Heart right ventricle (tissue), 16 donors: ENCODE measurements at regions not wholly inside any gene's neighbourhood (a gene's known extent, or its start where the extent isn't known, plus 50 kb on each side); places are given as distances from the start of the nearest gene placed in this dataset.

Experiments
- ATAC-seq, 8 donors: fragments of 200-7000 bp; cut with Tn5 transposase; one replicate each; pipeline ENCODE4 v1.9.1; 2020; ENCODE audit warnings: mild to moderate bottlenecking in 8 of 8, moderate library complexity in 8 of 8, moderate number of reproducible peaks in 1 of 8
- DNase-seq, 2 donors: peaks; one replicate each; pipeline ENCODE4 v3.0.0-alpha.2; 2020
- H3K27ac ChIP-seq, 10 donors: fragments of 200-600 bp; sonication (generic) in 2 of 10; one replicate each; pipeline versions ENCODE4 v1.5.0 to v1.8.0; 2020 to 2022; ENCODE audit warnings: mild to moderate bottlenecking in 3 of 10
- H3K27me3 ChIP-seq, 7 donors: fragments of 200-600 bp; one replicate each; pipeline ENCODE4 v1.8.0; 2021 to 2022; ENCODE audit warnings: mild to moderate bottlenecking in 2 of 7
- H3K36me3 ChIP-seq, 9 donors: fragments of 200-600 bp; sonication (generic) in 1 of 9; one replicate each; pipeline versions ENCODE4 v1.5.0 to v1.8.0; 2020 to 2022; ENCODE audit warnings: mild to moderate bottlenecking in 2 of 9
- H3K4me1 ChIP-seq, 9 donors: fragments of 200-600 bp; sonication (generic) in 1 of 9; one replicate each; pipeline versions ENCODE4 v1.5.0 to v1.8.0; 2020 to 2022; ENCODE audit warnings: mild to moderate bottlenecking in 4 of 9
- H3K4me3 ChIP-seq, 10 donors: fragments of 200-600 bp; sonication (generic) in 2 of 10; one replicate each; pipeline versions ENCODE4 v1.5.0 to v1.8.0; 2020 to 2022; ENCODE audit warnings: mild to moderate bottlenecking in 7 of 10, moderate library complexity in 2 of 10
- H3K9me3 ChIP-seq, 11 donors: fragments of 200-600 bp in 10 of 11; sonication (generic) in 2 of 11; one replicate each; pipeline versions ENCODE4 v1.5.0 to v1.8.0; 2013 to 2022; ENCODE audit warnings: mild to moderate bottlenecking in 2 of 11, control low read depth in 1 of 11, moderate library complexity in 1 of 11
- WGBS, 2 donors: extraction: QIAGEN DNeasy Blood & Tissue Kit; methylation state at CpG; one replicate each; pipeline ENCODE4 v1.1.7; 2013; ENCODE audit warnings: inconsistent platforms in 1 of 2; 5-methylcytosine and 5-hydroxymethylcytosine counted together
- intact Hi-C, 10 donors: fragments of 100-400 bp; cut with DNase I; formaldehyde crosslinking; loops; one replicate each; pipeline versions ENCODE4 v1.11.1 to v1.14.2; 2022
- TF ChIP-seq, protein P1 (sequence below), 9 donors: fragments of 200-600 bp; sonication (generic) in 2 of 9; IDR thresholded peaks; one replicate each; pipeline versions ENCODE4 v1.5.0 to v1.8.0; 2021 to 2022; ENCODE audit warnings: antibody characterized with exemption in 9 of 9, mild to moderate bottlenecking in 5 of 9, moderate library complexity in 1 of 9
- donor health status: Arrhythmogenic right ventricular cardiomyopathy.
- donor health status: ischemic (EF 13 %, LVEDD 7.1; RV severe dilation, severe dysfunction).
- donor health status: healthy with polysubstance abuse.
- donor health status: DM: no; HTN: yes; CAD: no.
- donor health status: DM: no; HTN: no; CAD: no.
- donor health status: ischemic (EF 25% LVEDD 6.9; RV normal size, moderate dysfunction).
- donor health status: ischemic (EF 25% LVEDD 5.7; RV mildly dilated, moderate dysfunction).
- donor health status: healthy.
- donor health status: DM: yes; HTN: yes; CAD: no.
- donor health status: Ischemic cardiomyopathy.
- donor health status: ischemic (EF 35%, LVEDD 5.7; RV mildly dilated, moderate dysfunction).
- donor health status: nonischemic (EF 11% LVEDD 7.7; RV severe dilation, severe dysfunction).
- donor health status: DM: yes; HTN: yes; CAD: no.
- donor health status: PGD.
- donor health status: ischemic (EF 29% LVEDD 5.4; RV normal size, mild dysfunction).
- donor health status: nonischemic (EF 23%, LVEDD 6.1; RV moderate dilation, normal function).

DNA sequence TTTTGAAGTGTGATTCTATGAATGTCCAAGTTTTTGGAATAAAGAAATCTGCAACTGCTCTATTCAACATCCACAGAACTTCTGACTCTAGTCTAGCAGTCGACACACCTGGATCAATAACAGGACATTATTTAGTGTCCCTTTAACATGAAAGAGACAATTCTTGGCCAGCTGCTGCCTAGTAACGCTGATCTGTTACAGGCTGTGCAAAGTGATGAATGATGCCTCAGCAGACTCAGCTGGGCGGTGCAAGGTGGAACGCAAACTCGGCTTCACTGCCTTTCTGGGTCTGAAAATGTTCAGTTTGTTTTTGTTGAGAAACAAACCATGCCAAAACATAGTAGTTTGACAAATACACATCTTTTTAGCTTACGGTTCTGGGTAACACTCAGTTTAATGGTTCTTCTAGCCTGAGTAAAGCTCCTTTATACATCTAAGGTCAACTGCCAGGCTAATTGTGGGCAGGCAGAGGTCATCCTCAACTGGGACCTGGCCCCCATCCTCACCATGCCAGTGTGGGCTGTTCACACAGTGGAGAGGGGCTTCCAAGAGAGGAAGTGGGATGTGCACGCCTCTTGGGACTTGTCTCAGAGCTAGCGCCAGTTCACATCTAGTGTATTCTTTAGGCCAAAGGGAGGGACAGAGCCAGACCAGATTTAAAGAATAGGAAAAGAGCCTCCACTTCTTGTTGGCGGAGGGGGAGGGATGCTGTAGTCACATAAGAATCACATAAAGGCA, 879.7 kb downstream of the QKI start:
- Histone ChIP-seq H3K27ac (no peak overlapping the region), H3K4me1 (no peaks in the 10 kb centered on the region), H3K36me3 (no peaks in the 10 kb centered on the region), H3K4me3 (no peak overlapping the region), H3K27me3 (no peaks in the 10 kb centered on the region), H3K9me3 (peaks cover 0 to 24% (median 5%) of the 10 kb centered on the region in 11 donors)
- TF ChIP-seq, protein P1, sequence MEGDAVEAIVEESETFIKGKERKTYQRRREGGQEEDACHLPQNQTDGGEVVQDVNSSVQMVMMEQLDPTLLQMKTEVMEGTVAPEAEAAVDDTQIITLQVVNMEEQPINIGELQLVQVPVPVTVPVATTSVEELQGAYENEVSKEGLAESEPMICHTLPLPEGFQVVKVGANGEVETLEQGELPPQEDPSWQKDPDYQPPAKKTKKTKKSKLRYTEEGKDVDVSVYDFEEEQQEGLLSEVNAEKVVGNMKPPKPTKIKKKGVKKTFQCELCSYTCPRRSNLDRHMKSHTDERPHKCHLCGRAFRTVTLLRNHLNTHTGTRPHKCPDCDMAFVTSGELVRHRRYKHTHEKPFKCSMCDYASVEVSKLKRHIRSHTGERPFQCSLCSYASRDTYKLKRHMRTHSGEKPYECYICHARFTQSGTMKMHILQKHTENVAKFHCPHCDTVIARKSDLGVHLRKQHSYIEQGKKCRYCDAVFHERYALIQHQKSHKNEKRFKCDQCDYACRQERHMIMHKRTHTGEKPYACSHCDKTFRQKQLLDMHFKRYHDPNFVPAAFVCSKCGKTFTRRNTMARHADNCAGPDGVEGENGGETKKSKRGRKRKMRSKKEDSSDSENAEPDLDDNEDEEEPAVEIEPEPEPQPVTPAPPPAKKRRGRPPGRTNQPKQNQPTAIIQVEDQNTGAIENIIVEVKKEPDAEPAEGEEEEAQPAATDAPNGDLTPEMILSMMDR (IDR thresholded peaks at IDR 0.05) = no peak
- WGBS, 2 donors = 87 to 89% methylated on average over 9 of the region's 9 CpGs
- DNase-seq = no peak
- intact Hi-C loops = loop anchor here in 1 of 10 donors (10.0 kb wide), 1 partner anchor 149 kb away; no protein-coding TSS in a partner anchor
- no peak for ATAC-seq

DNA sequence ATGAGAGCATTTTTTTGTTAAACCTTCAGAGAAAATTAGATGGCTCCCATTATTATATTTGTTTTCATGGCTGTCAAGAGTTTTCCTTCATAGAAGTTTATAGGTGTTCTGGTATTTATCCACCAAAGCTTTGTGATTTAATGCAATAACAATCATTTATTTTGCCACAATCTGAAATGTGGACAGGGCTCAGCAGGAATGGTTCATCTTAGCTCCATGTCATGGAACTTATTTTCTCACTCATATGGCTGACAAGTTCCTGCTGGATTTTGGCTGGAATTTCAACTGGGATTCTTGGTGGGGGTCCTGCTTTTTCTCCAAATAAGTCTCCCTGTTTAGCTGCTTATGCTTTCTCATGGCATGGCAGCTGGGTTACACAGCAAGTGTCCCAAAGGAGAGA, 876.7 kb downstream of the QKI start:
- Histone ChIP-seq H3K4me3 (no peak overlapping the region), H3K27me3 (no peaks in the 10 kb centered on the region), H3K4me1 (no peaks in the 10 kb centered on the region), H3K27ac (no peak overlapping the region), H3K9me3 (peaks cover 0 to 24% (median 5%) of the 10 kb centered on the region in 11 donors), H3K36me3 (no peaks in the 10 kb centered on the region)
- ATAC-seq (no peak), DNase-seq (no peak)
- intact Hi-C loops = loop anchor here in 1 of 10 donors (10.0 kb wide), 1 partner anchor 146 kb away; no protein-coding TSS in a partner anchor
- TF ChIP-seq, protein P1 (IDR thresholded peaks at IDR 0.05) = no peak

DNA sequence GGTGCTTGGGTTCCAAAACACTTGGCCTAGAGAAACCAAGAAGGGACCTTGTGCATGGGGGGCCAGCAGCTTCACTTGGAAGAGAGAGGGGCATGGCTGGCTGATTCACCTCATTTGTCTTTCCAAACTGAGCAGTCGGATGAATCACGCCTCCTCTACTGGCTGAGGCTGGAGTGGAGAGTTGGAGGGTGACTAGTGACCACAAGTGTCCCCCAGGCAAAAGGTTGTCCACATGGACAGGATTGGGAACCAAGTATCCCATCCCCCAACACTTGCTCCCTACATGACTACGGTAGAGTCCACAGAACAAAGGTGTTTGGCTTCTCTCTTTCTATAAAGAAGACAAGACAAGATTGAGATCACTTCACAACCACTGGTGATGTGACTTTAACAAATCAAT, 875.6 kb downstream of the QKI start:
- H3K4me1 ChIP-seq = no peaks in the 10 kb centered on the region
- H3K27ac ChIP-seq = no peak overlapping the region
- intact Hi-C loops = loop anchor here in 1 of 10 donors (10.0 kb wide), 1 partner anchor 145 kb away; no protein-coding TSS in a partner anchor
- ATAC-seq = no peak
- peaks cover 0 to 26% (median 5%) of the 10 kb centered on the region in 11 donors for H3K9me3 ChIP-seq
- no peaks in the 10 kb centered on the region for H3K36me3 ChIP-seq
- 94 to 96% methylated on average over 3 of the region's 3 CpGs for WGBS, 2 donors
- DNase-seq = no peak
- no peaks in the 10 kb centered on the region for H3K27me3 ChIP-seq
- H3K4me3 ChIP-seq = no peak overlapping the region
- TF ChIP-seq, protein P1 (IDR thresholded peaks at IDR 0.05) = no peak

DNA sequence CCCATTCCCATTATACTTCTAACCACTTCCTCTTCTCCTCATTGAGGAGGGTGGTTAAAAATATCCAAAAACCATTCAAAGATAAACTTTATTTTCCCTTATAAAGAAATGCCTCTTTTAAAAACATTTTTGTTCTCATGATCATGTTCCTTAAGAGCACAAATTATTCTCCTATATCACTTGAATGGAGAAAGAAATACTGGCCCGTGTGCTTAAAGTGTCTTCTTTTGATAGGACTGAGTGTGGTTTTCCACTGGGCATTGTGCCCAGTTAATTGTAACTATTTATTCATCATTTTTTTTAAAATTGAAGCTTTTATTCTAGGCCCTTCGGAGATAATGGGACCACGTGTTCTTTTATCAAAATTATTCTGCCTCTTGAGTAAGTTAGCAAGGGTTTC, 871.5 kb downstream of the QKI start:
- no peak for DNase-seq
- intact Hi-C loops = no loop called here
- WGBS, 2 donors = 20 to 33% methylated on average over 3 of the region's 3 CpGs

More for the DNA sequence above, 871.5 kb downstream of the QKI start:
- Histone ChIP-seq H3K4me3 (no peak overlapping the region), H3K27me3 (no peaks in the 10 kb centered on the region), H3K4me1 (no peaks in the 10 kb centered on the region), H3K9me3 (peaks cover 0 to 16% (median 2%) of the 10 kb centered on the region in 11 donors), H3K27ac (no peak overlapping the region), H3K36me3 (no peaks in the 10 kb centered on the region)
- ATAC-seq = peak in 1 of 8 donors; percentile 22
- TF ChIP-seq, protein P1 (IDR thresholded peaks at IDR 0.05) = no peak
